22Rv1 (cell line): ENCODE measurements at regions not wholly inside any gene's neighbourhood (a gene's known extent, or its start where the extent isn't known, plus 50 kb on each side); places are given as distances from the start of the nearest gene placed in this dataset.

Experiments used
- ZFX ChIP-seq: fragments of 450-650 bp; IDR thresholded peaks from 2 replicates; pipeline ENCODE4 v1.6.1; 2017; ENCODE audit warnings: antibody characterized with exemption, borderline replicate concordance
- TF ChIP-seq, protein P1 (sequence below): fragments of 450-650 bp; IDR thresholded peaks from 2 replicates; pipeline ENCODE4 v1.5.1; 2017; ENCODE audit warnings: mild to moderate bottlenecking

DNA sequence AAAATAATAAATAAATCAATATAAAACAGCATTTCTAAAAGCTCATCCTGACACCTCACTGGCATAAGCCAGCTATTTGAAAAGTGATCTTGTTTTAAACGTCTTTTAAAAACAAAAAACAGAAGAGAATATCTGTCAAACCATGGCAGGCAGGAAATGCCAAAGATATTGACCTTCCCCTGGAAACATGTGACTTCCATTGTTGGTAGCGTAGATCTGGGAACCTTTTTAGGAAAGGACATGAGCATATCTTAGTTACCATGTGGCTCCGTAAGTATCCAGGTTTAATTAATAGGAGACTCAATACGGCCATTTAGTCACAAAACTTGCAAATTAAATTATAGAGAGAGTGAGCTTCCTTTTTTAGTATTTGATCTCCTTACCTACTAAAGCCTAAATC lies 83.0 kb upstream of the KLHL4 start:
- TF ChIP-seq, protein P1, sequence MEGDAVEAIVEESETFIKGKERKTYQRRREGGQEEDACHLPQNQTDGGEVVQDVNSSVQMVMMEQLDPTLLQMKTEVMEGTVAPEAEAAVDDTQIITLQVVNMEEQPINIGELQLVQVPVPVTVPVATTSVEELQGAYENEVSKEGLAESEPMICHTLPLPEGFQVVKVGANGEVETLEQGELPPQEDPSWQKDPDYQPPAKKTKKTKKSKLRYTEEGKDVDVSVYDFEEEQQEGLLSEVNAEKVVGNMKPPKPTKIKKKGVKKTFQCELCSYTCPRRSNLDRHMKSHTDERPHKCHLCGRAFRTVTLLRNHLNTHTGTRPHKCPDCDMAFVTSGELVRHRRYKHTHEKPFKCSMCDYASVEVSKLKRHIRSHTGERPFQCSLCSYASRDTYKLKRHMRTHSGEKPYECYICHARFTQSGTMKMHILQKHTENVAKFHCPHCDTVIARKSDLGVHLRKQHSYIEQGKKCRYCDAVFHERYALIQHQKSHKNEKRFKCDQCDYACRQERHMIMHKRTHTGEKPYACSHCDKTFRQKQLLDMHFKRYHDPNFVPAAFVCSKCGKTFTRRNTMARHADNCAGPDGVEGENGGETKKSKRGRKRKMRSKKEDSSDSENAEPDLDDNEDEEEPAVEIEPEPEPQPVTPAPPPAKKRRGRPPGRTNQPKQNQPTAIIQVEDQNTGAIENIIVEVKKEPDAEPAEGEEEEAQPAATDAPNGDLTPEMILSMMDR = no peak
- TF ChIP-seq ZFX = no peak
